ENCODE measurements at regions not wholly inside any gene's neighbourhood (a gene's known extent, or its start where the extent isn't known, plus 50 kb on each side); places are given as distances from the start of the nearest gene placed in this dataset.

- TF ChIP-seq EZH2 (IDR thresholded peaks at IDR 0.05; ENCODE audit: insufficient read depth, poor library complexity, severe bottlenecking) (no peak), EZH2phosphoT487 (IDR thresholded peaks at IDR 0.05; ENCODE audit: insufficient read depth, low read depth) (no peak)
Observed at GRCh38 chr12:59999291-59999690, 403.5 kb downstream of the SLC16A7 start.
